Esophagus squamous epithelium (tissue), 5 donors: ENCODE measurements at regions not wholly inside any gene's neighbourhood (a gene's known extent, or its start where the extent isn't known, plus 50 kb on each side); places are given as distances from the start of the nearest gene placed in this dataset.

Experiments used
- DNase-seq: peaks from one replicate; lab custom pipeline; 2025; lab: John Stamatoyannopoulos, UW
- H3K27ac ChIP-seq, 4 donors: fragments of 200-600 bp; sonication (generic); one replicate each; pipeline ENCODE4 v1.5.1; 2016 to 2019; ENCODE audit warnings: mild to moderate bottlenecking in 1 of 4
- H3K27me3 ChIP-seq, 4 donors: fragments of 200-600 bp; sonication (generic); 1 replicate in 3 of 4; 2 replicates in 1 of 4; pipeline versions ENCODE4 v1.5.1 to v1.6.0; 2017 to 2021; ENCODE audit warnings: antibody characterized with exemption in 1 of 4
- H3K36me3 ChIP-seq, 3 donors: fragments of 200-600 bp; sonication (generic); one replicate each; pipeline ENCODE4 v1.5.1; 2016 to 2019
- H3K4me1 ChIP-seq, 3 donors: fragments of 200-600 bp; sonication (generic); one replicate each; pipeline ENCODE4 v1.5.1; 2017 to 2019
- H3K4me3 ChIP-seq, 4 donors: fragments of 200-600 bp; sonication (generic); 1 replicate in 3 of 4; 2 replicates in 1 of 4; pipeline ENCODE4 v1.5.1; 2016 to 2019; ENCODE audit warnings: mild to moderate bottlenecking in 2 of 4, moderate library complexity in 1 of 4
- H3K9me3 ChIP-seq, 3 donors: fragments of 200-600 bp; sonication (generic); one replicate each; pipeline ENCODE4 v1.5.1; 2016 to 2019
- CTCF ChIP-seq, 6 experiments: fragments of 450-650 bp in 4 of 6; fragments of 200-600 bp in 2 of 6; sonication (generic) in 2 of 6; IDR thresholded peaks; one replicate each; pipeline ENCODE4 v1.5.1; 2016 to 2019; ENCODE audit warnings: antibody characterized with exemption in 6 of 6, mild to moderate bottlenecking in 4 of 6, moderate library complexity in 4 of 6
- POLR2A ChIP-seq, 4 donors: fragments of 450-650 bp; IDR thresholded peaks; one replicate each; pipeline ENCODE4 v1.6.1; 2017; ENCODE audit warnings: antibody characterized with exemption in 4 of 4, mild to moderate bottlenecking in 4 of 4, moderate library complexity in 3 of 4
- WGBS, 2 donors: methylation state at CpG; one replicate each; pipeline ENCODE4 v1.1.5; 2018; 5-methylcytosine and 5-hydroxymethylcytosine counted together
- intact Hi-C: fragments of 100-400 bp; cut with DNase I; formaldehyde crosslinking; loops from one replicate; pipeline ENCODE4 v1.15.0; 2022
- donor health status: DM: yes; HTN: yes; CAD: no.

GRCh38 chr15:61390138-61390537 lies 161.0 kb upstream of the RORA start:
- no peaks in the 10 kb centered on the region for H3K4me1 ChIP-seq
- DNase-seq = no peak
- intact Hi-C loops = no loop called here
- TF ChIP-seq POLR2A (IDR thresholded peaks at IDR 0.05) = no peak
- TF ChIP-seq CTCF (IDR thresholded peaks at IDR 0.05) = no peak
- H3K27ac ChIP-seq = no peak overlapping the region
- no peaks in the 10 kb centered on the region for H3K27me3 ChIP-seq
- no peaks in the 10 kb centered on the region for H3K36me3 ChIP-seq
- H3K4me3 ChIP-seq = no peak overlapping the region
- H3K9me3 ChIP-seq = no peaks in the 10 kb centered on the region

- whole genome bisulfite sequencing, 2 donors = 83 to 85% methylated on average over 6 of the region's 6 CpGs
These were observed 160.4 kb upstream of the RORA start for GRCh38 chr15:61389334-61390028.

GRCh38 chr15:61387675-61388074 lies 158.6 kb upstream of the RORA start:
- H3K27me3 ChIP-seq = no peaks in the 10 kb centered on the region
- H3K36me3 ChIP-seq = no peaks in the 10 kb centered on the region
- no peaks in the 10 kb centered on the region for H3K4me1 ChIP-seq
- no peak overlapping the region for H3K4me3 ChIP-seq
- no peak for TF ChIP-seq POLR2A (IDR thresholded peaks at IDR 0.05)
- no peak for TF ChIP-seq CTCF (IDR thresholded peaks at IDR 0.05)
- no peak overlapping the region for H3K27ac ChIP-seq
- no peaks in the 10 kb centered on the region for H3K9me3 ChIP-seq
- DNase-seq = no peak
- intact Hi-C loops = no loop called here

More at GRCh38 chr15:61389334-61390028, 160.4 kb upstream of the RORA start:
- Histone ChIP-seq H3K27me3 (no peaks in the 10 kb centered on the region), H3K36me3 (no peaks in the 10 kb centered on the region), H3K9me3 (no peaks in the 10 kb centered on the region), H3K4me3 (no peak overlapping the region), H3K27ac (no peak overlapping the region), H3K4me1 (no peaks in the 10 kb centered on the region)
- no peak for DNase-seq
- intact Hi-C loops = no loop called here
- TF ChIP-seq CTCF (IDR thresholded peaks at IDR 0.05) (no peak), POLR2A (IDR thresholded peaks at IDR 0.05) (no peak)

GRCh38 chr15:61383421-61383820 lies 154.3 kb upstream of the RORA start:
- Histone ChIP-seq H3K4me3 (no peak overlapping the region), H3K36me3 (no peaks in the 10 kb centered on the region), H3K4me1 (no peaks in the 10 kb centered on the region), H3K27me3 (no peaks in the 10 kb centered on the region), H3K27ac (no peak overlapping the region), H3K9me3 (no peaks in the 10 kb centered on the region)
- intact Hi-C loops = no loop called here
- no peak for DNase-seq
- no peak for TF ChIP-seq CTCF (IDR thresholded peaks at IDR 0.05)
- no peak for TF ChIP-seq POLR2A (IDR thresholded peaks at IDR 0.05)
- WGBS, 2 donors = 70 to 81% methylated on average over 2 of the region's 2 CpGs

GRCh38 chr15:61382927-61383326 lies 153.8 kb upstream of the RORA start:
- H3K36me3 ChIP-seq = no peaks in the 10 kb centered on the region
- H3K27me3 ChIP-seq = no peaks in the 10 kb centered on the region
- no peak for DNase-seq
- H3K9me3 ChIP-seq = no peaks in the 10 kb centered on the region
- WGBS, 2 donors = 66 to 82% methylated on average over 1 of the region's 1 CpG
- TF ChIP-seq POLR2A (IDR thresholded peaks at IDR 0.05) (no peak), CTCF (IDR thresholded peaks at IDR 0.05) (no peak)
- intact Hi-C loops = no loop called here
- no peaks in the 10 kb centered on the region for H3K4me1 ChIP-seq
- no peak overlapping the region for H3K4me3 ChIP-seq
- H3K27ac ChIP-seq = no peak overlapping the region
